ENCODE measurements at regions not wholly inside any gene's neighbourhood (a gene's known extent, or its start where the extent isn't known, plus 50 kb on each side); places are given as distances from the start of the nearest gene placed in this dataset.

GRCh38 chr1:82837766-82838465 lies 1037.2 kb downstream of the ADGRL2 start:
- peak; percentile 76 for DNase-seq (ENCODE audit: low read depth)

GRCh38 chr1:82836973-82837680 lies 1036.4 kb downstream of the ADGRL2 start:
- DNase-seq (ENCODE audit: low read depth), result no peak

DNA sequence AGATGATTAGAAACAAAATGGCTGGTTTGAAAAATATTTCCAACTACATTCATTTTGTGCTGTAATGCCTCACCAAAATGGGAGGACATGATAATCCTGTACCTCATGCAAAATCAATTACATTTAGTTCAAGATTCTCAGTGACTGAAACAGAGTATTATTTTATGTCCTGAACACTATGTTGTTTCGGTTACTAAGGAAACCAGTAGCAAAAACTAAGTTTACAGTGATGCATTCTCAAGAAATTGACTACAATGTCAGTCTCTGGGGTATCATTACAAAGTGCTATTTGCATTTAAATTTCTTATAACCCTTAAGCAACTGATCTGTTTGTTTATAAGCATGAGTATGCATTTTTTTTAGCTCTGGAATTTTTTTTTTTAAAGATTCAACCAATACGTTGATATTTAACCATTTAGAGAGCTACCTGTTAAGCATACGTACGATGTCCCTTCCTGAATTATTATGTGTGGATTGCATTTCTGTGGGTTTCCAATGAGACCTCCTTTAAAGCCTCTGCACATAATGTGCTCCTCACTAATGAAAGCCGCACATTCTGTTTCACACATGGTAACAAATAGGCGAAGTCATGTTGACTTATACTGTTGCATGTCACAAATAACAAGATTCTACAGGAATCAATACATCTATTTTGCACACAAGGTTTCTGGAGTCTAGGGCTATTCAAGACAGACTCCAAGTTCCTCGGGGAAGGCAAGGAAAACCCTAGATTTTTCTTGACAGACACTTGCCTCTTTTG lies 1035.7 kb downstream of the ADGRL2 start:
- no peak for DNase-seq (ENCODE audit: low read depth)

GRCh38 chr1:82830690-82831380 lies 1030.1 kb downstream of the ADGRL2 start:
- no peak for DNase-seq (ENCODE audit: low read depth)

DNA sequence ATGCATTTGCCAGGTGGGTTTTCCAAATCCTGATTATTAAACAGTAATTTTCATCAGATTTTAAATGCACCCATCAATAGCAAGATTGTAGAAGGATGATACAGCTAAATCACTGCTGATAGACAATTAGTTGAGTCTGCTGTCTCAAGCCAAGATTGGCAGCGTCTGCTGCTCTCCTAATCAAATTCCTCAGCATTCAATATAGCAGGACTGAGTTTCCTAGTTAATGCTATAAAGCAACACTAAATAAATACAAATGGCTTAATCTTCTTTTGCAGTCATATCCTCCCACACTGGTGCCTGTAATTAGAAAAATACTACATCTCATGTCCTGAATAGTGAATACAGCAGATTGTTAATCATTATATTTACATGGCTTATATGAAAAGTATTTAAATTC lies 1028.8 kb downstream of the ADGRL2 start:
- no peak for DNase-seq (ENCODE audit: low read depth)

- DNase-seq (ENCODE audit: low read depth), result no peak
Measured at GRCh38 chr1:82823876-82824275, 1023.1 kb downstream of the ADGRL2 start.

DNA sequence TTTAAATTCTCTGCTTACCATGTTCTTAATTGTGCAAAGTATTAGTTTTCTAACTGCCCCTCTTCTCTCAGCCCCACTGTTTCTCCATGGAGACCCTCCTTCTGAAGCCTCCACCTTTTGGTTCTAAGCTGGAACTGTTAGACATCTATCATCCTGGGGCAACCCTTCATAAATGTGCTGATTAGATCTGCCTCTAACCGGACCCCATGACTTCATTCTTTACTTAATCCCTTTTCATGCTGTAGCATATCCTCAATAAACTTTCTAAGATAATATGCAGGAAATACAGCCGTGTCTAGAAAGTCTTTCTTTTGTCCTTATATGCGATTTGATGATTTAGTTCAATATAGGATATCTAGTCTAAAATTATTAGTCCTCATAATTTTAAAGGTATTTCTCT lies 1020.1 kb downstream of the ADGRL2 start:
- no peak for DNase-seq (ENCODE audit: low read depth)

GRCh38 chr1:82819234-82819633 lies 1018.5 kb downstream of the ADGRL2 start:
- no peak for DNase-seq (ENCODE audit: low read depth)

DNA sequence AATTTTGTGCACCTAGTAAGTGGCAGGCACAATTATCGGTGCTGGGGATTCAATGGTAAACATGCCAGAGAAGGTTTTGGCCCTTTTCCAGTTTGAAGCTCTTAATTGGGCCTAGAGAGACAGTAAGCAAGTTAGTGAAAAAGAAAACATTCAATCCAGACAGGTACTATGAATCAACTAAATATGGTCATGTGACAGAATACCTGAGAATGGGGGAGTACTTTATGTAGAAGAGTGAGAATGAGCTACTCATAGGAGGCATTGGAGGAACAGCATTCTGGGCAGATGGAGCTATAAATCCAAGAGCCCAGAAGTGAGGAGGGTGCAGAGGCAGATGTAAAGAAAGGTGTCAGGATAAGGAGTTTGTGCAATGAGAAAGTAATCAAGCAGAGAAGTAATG lies 1017.9 kb downstream of the ADGRL2 start:
- DNase-seq (ENCODE audit: low read depth), result no peak

DNA sequence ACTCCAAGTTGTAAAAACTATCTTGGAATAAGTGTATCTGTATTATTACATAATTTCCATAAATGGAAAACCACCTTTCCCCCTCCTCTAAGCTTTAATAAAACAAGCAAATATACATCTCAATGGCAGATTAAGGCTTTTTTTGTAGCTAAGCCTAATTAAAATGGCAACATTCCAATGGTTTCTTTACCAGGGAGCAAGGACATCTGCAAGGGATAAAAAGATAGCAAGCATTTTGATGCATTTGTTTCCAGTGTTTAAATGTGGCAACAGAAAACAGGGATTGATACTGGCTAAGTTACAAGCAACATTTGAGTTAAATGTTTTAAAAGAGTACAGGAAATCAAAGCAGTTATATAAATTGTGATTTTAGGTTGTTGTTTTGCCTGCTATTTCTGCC lies 1012.7 kb downstream of the ADGRL2 start:
- DNase-seq (ENCODE audit: low read depth), result no peak

- no peak for DNase-seq (ENCODE audit: low read depth)
Measured at GRCh38 chr1:82810601-82811000, 1009.9 kb downstream of the ADGRL2 start.

GRCh38 chr1:82807563-82807962 lies 1006.8 kb downstream of the ADGRL2 start:
- DNase-seq (ENCODE audit: low read depth), result no peak

GRCh38 chr1:82806133-82806532 lies 1005.4 kb downstream of the ADGRL2 start:
- no peak for DNase-seq (ENCODE audit: low read depth)

- DNase-seq (ENCODE audit: low read depth), result no peak
Measured at GRCh38 chr1:82801176-82801575, 1000.4 kb downstream of the ADGRL2 start.

DNA sequence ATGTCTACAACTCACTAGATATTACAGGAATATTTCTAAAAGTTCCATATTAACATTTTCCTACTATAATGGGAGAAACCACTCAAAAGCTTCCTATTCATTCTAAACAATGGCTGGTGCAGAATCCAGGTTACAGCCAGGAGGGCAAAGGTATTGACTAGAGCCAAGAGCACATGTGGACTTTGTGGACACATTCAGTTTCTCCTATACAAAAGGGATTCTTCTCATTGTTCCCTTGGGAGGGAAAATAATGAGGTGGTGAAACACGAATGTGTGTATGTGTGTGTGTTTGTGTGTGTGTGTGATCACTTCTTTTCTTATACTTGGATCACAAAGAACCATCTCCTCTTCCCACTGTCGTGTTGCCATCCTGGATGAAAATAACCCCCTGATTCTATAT lies 1000.0 kb downstream of the ADGRL2 start:
- no peak for DNase-seq (ENCODE audit: low read depth)

- DNase-seq (ENCODE audit: low read depth), result no peak
Measured at GRCh38 chr1:82799261-82799660, 998.5 kb downstream of the ADGRL2 start.

DNA sequence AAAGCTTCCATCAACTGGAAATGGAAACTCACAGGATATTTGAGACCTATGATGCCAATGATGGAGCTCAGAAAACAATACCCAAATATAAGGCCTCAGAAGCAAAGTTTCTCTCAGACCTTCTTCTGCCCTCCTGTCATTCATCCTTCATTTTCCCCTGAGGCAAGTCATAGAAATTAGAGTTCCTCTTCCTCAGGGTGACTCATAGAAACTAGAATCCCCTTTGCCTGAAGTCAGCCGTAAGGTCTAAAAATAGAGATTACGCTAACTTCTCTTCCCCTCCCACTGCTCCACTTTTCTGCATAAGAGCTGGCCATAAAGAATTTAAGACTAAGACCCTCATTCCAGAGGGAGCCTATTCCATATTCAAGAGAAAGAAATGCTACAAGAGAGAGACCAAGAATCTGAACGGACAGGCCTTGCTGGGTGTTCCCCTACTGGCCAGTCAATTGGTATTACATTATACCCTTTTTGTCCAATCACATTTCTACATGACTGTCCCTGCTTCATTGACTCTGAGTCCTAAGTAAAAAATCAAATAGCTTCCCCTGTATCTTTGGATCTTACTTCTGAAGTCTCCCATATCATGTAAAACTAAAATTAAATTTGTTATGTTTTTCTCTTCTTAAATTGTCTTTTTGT lies 994.9 kb downstream of the ADGRL2 start:
- DNase-seq (ENCODE audit: low read depth), result peak; percentile 60

GRCh38 chr1:82792151-82792550 lies 991.4 kb downstream of the ADGRL2 start:
- DNase-seq (ENCODE audit: low read depth), result no peak

GRCh38 chr1:82790556-82790955 lies 989.8 kb downstream of the ADGRL2 start:
- DNase-seq (ENCODE audit: low read depth), result no peak

DNA sequence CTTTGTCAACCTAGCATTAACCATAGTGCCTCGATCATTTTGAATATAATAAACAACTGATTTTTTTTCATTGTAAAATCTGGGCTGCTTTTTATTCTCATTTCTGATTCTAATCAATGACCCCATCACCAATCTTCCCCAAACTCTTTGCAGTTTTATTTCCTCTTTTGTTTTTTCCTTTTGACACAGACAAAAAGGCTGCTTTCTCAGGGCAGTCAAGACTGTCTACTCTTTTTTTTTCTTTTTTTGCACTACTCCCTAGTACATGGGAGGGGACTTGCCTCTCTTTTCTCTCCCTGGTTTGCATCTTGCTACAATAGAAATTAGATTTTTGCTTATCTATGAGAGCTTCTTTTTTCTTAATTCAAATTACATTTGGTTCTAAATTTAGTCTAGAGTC lies 987.9 kb downstream of the ADGRL2 start:
- DNase-seq (ENCODE audit: low read depth), result no peak

- DNase-seq (ENCODE audit: low read depth), result no peak
Measured at GRCh38 chr1:82788038-82788437, 987.3 kb downstream of the ADGRL2 start.

Measured in HT1080 (cell line).